A549 (cell line): ENCODE measurements at regions not wholly inside any gene's neighbourhood (a gene's known extent, or its start where the extent isn't known, plus 50 kb on each side); places are given as distances from the start of the nearest gene placed in this dataset.

ENCODE experiments used
- CEBPB ChIP-seq, 2 experiments: fragments of >200 bp in 1 of 2; sonication (Bioruptor Twin) in 1 of 2; formaldehyde crosslinking in 1 of 2; IDR thresholded peaks; 2 replicates each; pipeline ENCODE4 v1.6.1; 2012 to 2016
- EP300 ChIP-seq, 2 experiments: fragments of >200 bp; sonication (Bioruptor Twin); formaldehyde crosslinking; IDR thresholded peaks; 2 replicates in 1 of 2; 3 replicates in 1 of 2; pipeline ENCODE4 v1.6.1; 2016 to 2017
- FOXS1 ChIP-seq: fragments of 250-450 bp; sonication (Bioruptor Pico); IDR thresholded peaks from 2 replicates; pipeline ENCODE4 v1.5.0; 2020; ENCODE audit warnings: mild to moderate bottlenecking, moderate library complexity
- HDAC2 ChIP-seq: fragments of 200-600 bp; sonication (generic); IDR thresholded peaks from 2 replicates; pipeline ENCODE4 v1.6.1; 2016
- POLR2A ChIP-seq: IDR thresholded peaks from 2 replicates; pipeline ENCODE4 v1.6.1; 2012; ENCODE audit warnings: mild to moderate bottlenecking, low read length

GRCh38 chr5:89133975-89134374, 251.0 kb upstream of the MEF2C start:
- TF ChIP-seq POLR2A (no peak), FOXS1 (CRISPR knock-in tag) (no peak), CEBPB (IDR thresholded peaks at IDR 0.05) (no peak), HDAC2 (no peak), EP300 (IDR thresholded peaks at IDR 0.05) (no peak)
